HAP-1 (cell line): ENCODE measurements at regions not wholly inside any gene's neighbourhood (a gene's known extent, or its start where the extent isn't known, plus 50 kb on each side); places are given as distances from the start of the nearest gene placed in this dataset.

Source experiments
- DNase-seq, 2 experiments: peaks; one replicate each; pipeline ENCODE4 v3.0.0-alpha.2; 2016 to 2020; ENCODE audit warnings: low spot score in 2 of 2
- H3K27me3 ChIP-seq: fragments of 250-450 bp; sonication (Bioruptor Pico); 2 replicates; pipeline ENCODE4 v1.5.1; 2020; ENCODE audit warnings: low read depth, mild to moderate bottlenecking, moderate library complexity
- H3K36me3 ChIP-seq: fragments of 250-450 bp; sonication (Bioruptor Pico); replicated peaks from 2 replicates; pipeline ENCODE4 v1.5.1; 2020; ENCODE audit warnings: mild to moderate bottlenecking
- H3K4me1 ChIP-seq: fragments of 250-450 bp; sonication (Bioruptor Pico); 2 replicates; pipeline ENCODE4 v1.5.1; 2020; ENCODE audit warnings: mild to moderate bottlenecking
- H3K4me3 ChIP-seq: fragments of 250-450 bp; sonication (Bioruptor Pico); 2 replicates; pipeline ENCODE4 v1.5.1; 2020; ENCODE audit warnings: mild to moderate bottlenecking, moderate library complexity
- H3K9me3 ChIP-seq: fragments of 250-450 bp; sonication (Bioruptor Pico); 2 replicates; pipeline ENCODE4 v1.5.1; 2020; ENCODE audit warnings: mild to moderate bottlenecking, moderate library complexity
- in situ Hi-C: fragments of 300-500 bp; cut with MboI; formaldehyde crosslinking; loops from 3 replicates; pipeline ENCODE4 v1.14.3; 2020; ENCODE audit warnings: low sequenced_read_pairs, inconsistent platforms, mixed read lengths

- in situ Hi-C loops, result no loop called here
- Histone ChIP-seq H3K9me3 (no peaks in the 10 kb centered on the region), H3K4me1 (no peaks in the 10 kb centered on the region), H3K4me3 (no peak overlapping the region), H3K27me3 (no peaks in the 10 kb centered on the region), H3K36me3 (no peaks in the 10 kb centered on the region)
- DNase-seq, result no peak
Observed at GRCh38 chr2:41337956-41338355, 709.9 kb upstream of the PKDCC start.

- Histone ChIP-seq H3K4me3 (no peak overlapping the region), H3K9me3 (no peaks in the 10 kb centered on the region), H3K4me1 (no peaks in the 10 kb centered on the region), H3K27me3 (no peaks in the 10 kb centered on the region), H3K36me3 (no peaks in the 10 kb centered on the region)
- in situ Hi-C loops, result no loop called here
- no peak for DNase-seq
Observed at GRCh38 chr2:41344529-41344928, 703.3 kb upstream of the PKDCC start.

- Histone ChIP-seq H3K4me1 (no peaks in the 10 kb centered on the region), H3K9me3 (no peaks in the 10 kb centered on the region), H3K27me3 (no peaks in the 10 kb centered on the region; the same call in 1 of the 2 replicates), H3K36me3 (no peaks in the 10 kb centered on the region), H3K4me3 (no peak overlapping the region)
- DNase-seq, result no peak
- in situ Hi-C loops, result no loop called here
Observed at GRCh38 chr2:41353060-41353459, 694.8 kb upstream of the PKDCC start.

- Histone ChIP-seq H3K4me3 (no peak overlapping the region), H3K27me3 (no peaks in the 10 kb centered on the region; the same call in 1 of the 2 replicates), H3K4me1 (no peaks in the 10 kb centered on the region), H3K36me3 (no peaks in the 10 kb centered on the region), H3K9me3 (no peaks in the 10 kb centered on the region)
- DNase-seq, result no peak
- in situ Hi-C loops, result no loop called here
Observed at GRCh38 chr2:41355794-41356193, 692.0 kb upstream of the PKDCC start.

GRCh38 chr2:41364842-41365241 is 683.0 kb upstream of the PKDCC start:
- Histone ChIP-seq H3K4me3 (no peak overlapping the region), H3K27me3 (no peaks in the 10 kb centered on the region), H3K9me3 (no peaks in the 10 kb centered on the region), H3K4me1 (no peaks in the 10 kb centered on the region), H3K36me3 (no peaks in the 10 kb centered on the region)
- in situ Hi-C loops, result no loop called here
- no peak for DNase-seq

- Histone ChIP-seq H3K4me3 (no peak overlapping the region), H3K9me3 (no peaks in the 10 kb centered on the region), H3K27me3 (no peaks in the 10 kb centered on the region), H3K4me1 (no peaks in the 10 kb centered on the region), H3K36me3 (no peaks in the 10 kb centered on the region)
- no peak for DNase-seq
- in situ Hi-C loops, result no loop called here
Observed at GRCh38 chr2:41375901-41376300, 671.9 kb upstream of the PKDCC start.

GRCh38 chr2:41377837-41378236 is 670.0 kb upstream of the PKDCC start:
- no peaks in the 10 kb centered on the region for H3K9me3 ChIP-seq
- H3K27me3 ChIP-seq, result no peaks in the 10 kb centered on the region
- in situ Hi-C loops, result no loop called here
- H3K4me1 ChIP-seq, result no peaks in the 10 kb centered on the region
- H3K36me3 ChIP-seq, result no peaks in the 10 kb centered on the region
- DNase-seq, result no peak
- H3K4me3 ChIP-seq, result no peak overlapping the region

- Histone ChIP-seq H3K4me3 (no peak overlapping the region), H3K36me3 (no peaks in the 10 kb centered on the region), H3K4me1 (no peaks in the 10 kb centered on the region), H3K27me3 (no peaks in the 10 kb centered on the region), H3K9me3 (no peaks in the 10 kb centered on the region)
- in situ Hi-C loops, result no loop called here
- no peak for DNase-seq
Observed at GRCh38 chr2:41378420-41378819, 669.4 kb upstream of the PKDCC start.

GRCh38 chr2:41379496-41380221 is 668.2 kb upstream of the PKDCC start:
- Histone ChIP-seq H3K4me3 (no peak overlapping the region), H3K9me3 (no peaks in the 10 kb centered on the region), H3K36me3 (no peaks in the 10 kb centered on the region), H3K27me3 (no peaks in the 10 kb centered on the region), H3K4me1 (no peaks in the 10 kb centered on the region)
- in situ Hi-C loops, result no loop called here
- no peak for DNase-seq

GRCh38 chr2:41381701-41382100 is 666.1 kb upstream of the PKDCC start:
- in situ Hi-C loops, result no loop called here
- H3K9me3 ChIP-seq, result no peaks in the 10 kb centered on the region
- no peak overlapping the region for H3K4me3 ChIP-seq
- no peaks in the 10 kb centered on the region for H3K4me1 ChIP-seq
- DNase-seq, result no peak
- H3K27me3 ChIP-seq, result no peaks in the 10 kb centered on the region
- no peaks in the 10 kb centered on the region for H3K36me3 ChIP-seq

- in situ Hi-C loops, result no loop called here
Observed at GRCh38 chr2:41387519-41387918, 660.3 kb upstream of the PKDCC start.

GRCh38 chr2:41393621-41394020 is 654.2 kb upstream of the PKDCC start:
- no peak overlapping the region for H3K4me3 ChIP-seq
- peak in 1 of 2 experiments; percentile 5 for DNase-seq
- no peaks in the 10 kb centered on the region for H3K36me3 ChIP-seq
- in situ Hi-C loops, result no loop called here
- H3K9me3 ChIP-seq, result no peaks in the 10 kb centered on the region
- H3K4me1 ChIP-seq, result peaks cover 3% of the 10 kb centered on the region; the same call in 1 of the 2 replicates
- H3K27me3 ChIP-seq, result no peaks in the 10 kb centered on the region

More at GRCh38 chr2:41387519-41387918, 660.3 kb upstream of the PKDCC start:
- H3K9me3 ChIP-seq, result no peaks in the 10 kb centered on the region
- no peaks in the 10 kb centered on the region for H3K4me1 ChIP-seq
- no peak overlapping the region for H3K4me3 ChIP-seq
- DNase-seq, result no peak
- no peaks in the 10 kb centered on the region for H3K36me3 ChIP-seq
- no peaks in the 10 kb centered on the region for H3K27me3 ChIP-seq

- in situ Hi-C loops, result no loop called here
- Histone ChIP-seq H3K4me1 (peaks cover 3% of the 10 kb centered on the region; the same call in 1 of the 2 replicates), H3K27me3 (no peaks in the 10 kb centered on the region), H3K9me3 (no peaks in the 10 kb centered on the region), H3K4me3 (no peak overlapping the region), H3K36me3 (no peaks in the 10 kb centered on the region)
- DNase-seq, result no peak
Observed at GRCh38 chr2:41394541-41394940, 653.3 kb upstream of the PKDCC start.

- in situ Hi-C loops, result no loop called here
- no peaks in the 10 kb centered on the region for H3K9me3 ChIP-seq
- H3K27me3 ChIP-seq, result no peaks in the 10 kb centered on the region
- no peaks in the 10 kb centered on the region for H3K36me3 ChIP-seq
- no peak for DNase-seq
- no peak overlapping the region for H3K4me3 ChIP-seq
- H3K4me1 ChIP-seq, result peaks cover 3% of the 10 kb centered on the region; the same call in 1 of the 2 replicates
Observed at GRCh38 chr2:41395692-41396091, 652.1 kb upstream of the PKDCC start.
